OCI-LY1 (cell line): ENCODE measurements at regions not wholly inside any gene's neighbourhood (a gene's known extent, or its start where the extent isn't known, plus 50 kb on each side); places are given as distances from the start of the nearest gene placed in this dataset.

Experiments used
- H2AFZ ChIP-seq: fragments of 200-600 bp; sonication (generic), shearing (Covaris generic); 2 replicates; pipeline ENCODE4 v1.6.0; 2014; ENCODE audit warnings: antibody characterized with exemption, mild to moderate bottlenecking, low read length
- H3F3A ChIP-seq: fragments of 200-600 bp; sonication (generic), shearing (Covaris generic); 2 replicates; pipeline ENCODE4 v1.6.0; 2014; ENCODE audit warnings: mild to moderate bottlenecking, antibody characterized with exemption, low read length, moderate library complexity; ENCODE audit not compliant: insufficient read depth
- H3K27ac ChIP-seq: fragments of 200-600 bp; sonication (generic); 2 replicates; pipeline ENCODE4 v1.5.1; 2014; ENCODE audit warnings: low read length, mixed run types, mild to moderate bottlenecking, low read depth; ENCODE audit not compliant: poor library complexity, severe bottlenecking
- H3K27me3 ChIP-seq: fragments of 200-600 bp; sonication (generic); 2 replicates; pipeline ENCODE4 v1.6.0; 2014; ENCODE audit warnings: antibody characterized with exemption, mild to moderate bottlenecking, low read length, moderate library complexity; ENCODE audit not compliant: insufficient read depth
- H3K36me3 ChIP-seq: fragments of 200-600 bp; sonication (generic); 2 replicates; pipeline ENCODE4 v1.6.1; 2014; ENCODE audit warnings: mild to moderate bottlenecking, antibody characterized with exemption, low read length, moderate library complexity, mixed read lengths; ENCODE audit not compliant: insufficient read depth
- H3K4me1 ChIP-seq: fragments of 200-600 bp; sonication (generic); 2 replicates; pipeline ENCODE4 v1.5.1; 2014; ENCODE audit warnings: mild to moderate bottlenecking, low read length, moderate library complexity; ENCODE audit not compliant: insufficient read depth, severe bottlenecking
- H3K4me2 ChIP-seq: fragments of 200-600 bp; sonication (generic), shearing (Covaris generic); 2 replicates; pipeline ENCODE4 v1.6.1; 2014; ENCODE audit warnings: low read length
- H3K4me3 ChIP-seq: fragments of 200-600 bp; sonication (generic); 2 replicates; pipeline ENCODE4 v1.5.1; 2014; ENCODE audit warnings: low read length, low read depth, mild to moderate bottlenecking, mixed read lengths; ENCODE audit not compliant: poor library complexity, severe bottlenecking
- H3K79me2 ChIP-seq: fragments of 200-600 bp; shearing (Covaris generic); 2 replicates; pipeline ENCODE4 v1.6.1; 2016; ENCODE audit warnings: mixed run types, low read length, mixed read lengths; ENCODE audit not compliant: insufficient read depth
- H3K9ac ChIP-seq: fragments of 200-600 bp; sonication (generic), shearing (Covaris generic); 2 replicates; pipeline ENCODE4 v1.6.1; 2014; ENCODE audit warnings: mild to moderate bottlenecking, low read length, mixed read lengths
- H3K9me2 ChIP-seq: fragments of 200-600 bp; sonication (generic), shearing (Covaris generic); 2 replicates; pipeline ENCODE4 v1.6.1; 2014; ENCODE audit warnings: low read depth, mild to moderate bottlenecking, low read length, mixed read lengths
- H3K9me3 ChIP-seq: fragments of 200-600 bp; shearing (Covaris generic); 2 replicates; pipeline ENCODE4 v1.6.1; 2014; ENCODE audit warnings: low read length, mixed read lengths
- H4K20me1 ChIP-seq: fragments of 200-600 bp; sonication (generic), shearing (Covaris generic); 2 replicates; pipeline ENCODE4 v1.6.0; 2016; ENCODE audit warnings: mild to moderate bottlenecking, low read length; ENCODE audit not compliant: insufficient read depth
- EZH2 ChIP-seq: fragments of 200-600 bp; sonication (generic), shearing (Covaris generic); IDR thresholded peaks from 2 replicates; pipeline ENCODE4 v1.8.0; 2017; ENCODE audit warnings: borderline replicate concordance, mixed run types, mild to moderate bottlenecking, antibody characterized with exemption, low read length, moderate library complexity, mixed read lengths
- TF ChIP-seq, protein P1 (sequence below): fragments of 200-600 bp; sonication (generic), shearing (Covaris generic); IDR thresholded peaks from 2 replicates; pipeline ENCODE4 v1.5.1; 2017; ENCODE audit warnings: mild to moderate bottlenecking, antibody characterized with exemption, low read length, moderate library complexity, mixed read lengths

GRCh38 chr7:33687625-33688024 lies 217.7 kb upstream of the BMPER start:
- H3F3A ChIP-seq: no peaks in the 10 kb centered on the region
- H3K27ac ChIP-seq: no peak overlapping the region
- H3K4me1 ChIP-seq: no peaks in the 10 kb centered on the region
- no peak overlapping the region for H3K9ac ChIP-seq
- no peaks in the 10 kb centered on the region for H4K20me1 ChIP-seq
- no peaks in the 10 kb centered on the region for H3K9me2 ChIP-seq
- no peaks in the 10 kb centered on the region for H3K27me3 ChIP-seq
- no peak overlapping the region for H3K4me2 ChIP-seq
- H3K9me3 ChIP-seq: no peaks in the 10 kb centered on the region
- TF ChIP-seq, protein P1, sequence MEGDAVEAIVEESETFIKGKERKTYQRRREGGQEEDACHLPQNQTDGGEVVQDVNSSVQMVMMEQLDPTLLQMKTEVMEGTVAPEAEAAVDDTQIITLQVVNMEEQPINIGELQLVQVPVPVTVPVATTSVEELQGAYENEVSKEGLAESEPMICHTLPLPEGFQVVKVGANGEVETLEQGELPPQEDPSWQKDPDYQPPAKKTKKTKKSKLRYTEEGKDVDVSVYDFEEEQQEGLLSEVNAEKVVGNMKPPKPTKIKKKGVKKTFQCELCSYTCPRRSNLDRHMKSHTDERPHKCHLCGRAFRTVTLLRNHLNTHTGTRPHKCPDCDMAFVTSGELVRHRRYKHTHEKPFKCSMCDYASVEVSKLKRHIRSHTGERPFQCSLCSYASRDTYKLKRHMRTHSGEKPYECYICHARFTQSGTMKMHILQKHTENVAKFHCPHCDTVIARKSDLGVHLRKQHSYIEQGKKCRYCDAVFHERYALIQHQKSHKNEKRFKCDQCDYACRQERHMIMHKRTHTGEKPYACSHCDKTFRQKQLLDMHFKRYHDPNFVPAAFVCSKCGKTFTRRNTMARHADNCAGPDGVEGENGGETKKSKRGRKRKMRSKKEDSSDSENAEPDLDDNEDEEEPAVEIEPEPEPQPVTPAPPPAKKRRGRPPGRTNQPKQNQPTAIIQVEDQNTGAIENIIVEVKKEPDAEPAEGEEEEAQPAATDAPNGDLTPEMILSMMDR: no peak
- TF ChIP-seq EZH2: no peak
- no peaks in the 10 kb centered on the region for H3K36me3 ChIP-seq
- H2AFZ ChIP-seq: no peak overlapping the region
- H3K4me3 ChIP-seq: no peak overlapping the region
- H3K79me2 ChIP-seq: no peaks in the 10 kb centered on the region

DNA sequence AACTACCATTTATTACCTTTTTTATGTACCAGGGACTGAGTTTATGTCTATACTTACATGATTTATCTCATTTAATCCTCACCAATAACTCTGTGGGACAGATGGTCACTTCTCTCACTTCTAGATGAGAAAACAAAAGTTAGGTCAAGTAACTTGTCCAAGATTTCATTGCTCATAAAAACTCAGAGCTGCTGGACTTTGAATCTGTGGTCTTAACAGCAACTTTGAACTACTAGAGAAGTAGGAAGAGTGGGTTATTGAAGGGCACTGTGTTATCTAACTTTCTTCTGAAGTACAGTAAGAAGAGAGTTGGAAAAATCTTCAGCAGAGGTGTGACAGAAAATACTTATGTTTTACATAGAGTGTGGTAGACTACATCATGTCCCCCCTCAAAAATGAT lies 214.2 kb upstream of the BMPER start:
- Histone ChIP-seq H4K20me1 (no peaks in the 10 kb centered on the region), H3K9me3 (no peaks in the 10 kb centered on the region), H3F3A (no peaks in the 10 kb centered on the region), H3K9ac (no peak overlapping the region), H3K27me3 (no peaks in the 10 kb centered on the region), H2AFZ (no peak overlapping the region), H3K79me2 (no peaks in the 10 kb centered on the region), H3K27ac (no peak overlapping the region), H3K36me3 (no peaks in the 10 kb centered on the region), H3K4me1 (no peaks in the 10 kb centered on the region), H3K9me2 (no peaks in the 10 kb centered on the region), H3K4me3 (no peak overlapping the region), H3K4me2 (no peak overlapping the region)
- no peak for TF ChIP-seq EZH2
- TF ChIP-seq, protein P1: no peak

- Histone ChIP-seq H3K4me2 (no peak overlapping the region), H3K79me2 (no peaks in the 10 kb centered on the region), H3K9me3 (no peaks in the 10 kb centered on the region), H3K9me2 (no peaks in the 10 kb centered on the region), H3K9ac (no peak overlapping the region), H2AFZ (no peak overlapping the region), H3F3A (no peaks in the 10 kb centered on the region), H3K4me3 (no peak overlapping the region), H3K36me3 (no peaks in the 10 kb centered on the region), H3K27me3 (no peaks in the 10 kb centered on the region), H4K20me1 (no peaks in the 10 kb centered on the region), H3K4me1 (no peaks in the 10 kb centered on the region), H3K27ac (no peak overlapping the region)
- TF ChIP-seq, protein P1: no peak
- no peak for TF ChIP-seq EZH2
Observed at GRCh38 chr7:33692956-33693355, 212.4 kb upstream of the BMPER start.
